H9 (cell line): ENCODE measurements at regions not wholly inside any gene's neighbourhood (a gene's known extent, or its start where the extent isn't known, plus 50 kb on each side); places are given as distances from the start of the nearest gene placed in this dataset.

ENCODE experiments used
- DNase-seq: peaks from one replicate; pipeline ENCODE4 v3.0.0-alpha.2; 2017
- H2AFZ ChIP-seq: one replicate; pipeline ENCODE4 v1.6.1; 2013; ENCODE audit warnings: mild to moderate bottlenecking, low read length, control low read depth, moderate library complexity
- H2AK5ac ChIP-seq: 2 replicates; pipeline ENCODE4 v1.6.1; 2013; ENCODE audit warnings: low read length, control low read depth, mixed read lengths; ENCODE audit not compliant: insufficient read length
- H2BK120ac ChIP-seq: one replicate; pipeline ENCODE4 v1.6.1; 2013; ENCODE audit warnings: low read depth, mild to moderate bottlenecking, low read length, control low read depth, inconsistent platforms; ENCODE audit not compliant: poor library complexity, severe bottlenecking
- H2BK12ac ChIP-seq: 2 replicates; pipeline ENCODE4 v1.6.1; 2013; ENCODE audit warnings: low read length, control low read depth, mixed read lengths, low read depth; ENCODE audit not compliant: insufficient read length
- H2BK15ac ChIP-seq: 2 replicates; pipeline ENCODE4 v1.6.1; 2013; ENCODE audit warnings: low read depth, low read length, control low read depth
- H2BK20ac ChIP-seq: one replicate; pipeline ENCODE4 v1.6.1; 2013; ENCODE audit warnings: low read depth, mild to moderate bottlenecking, low read length, control low read depth, inconsistent platforms; ENCODE audit not compliant: poor library complexity, severe bottlenecking
- H2BK5ac ChIP-seq: 2 replicates; pipeline ENCODE4 v1.6.1; 2013; ENCODE audit warnings: low read length, control low read depth, mixed read lengths; ENCODE audit not compliant: insufficient read length
- H3K14ac ChIP-seq: 2 replicates; pipeline ENCODE4 v1.6.1; 2013; ENCODE audit warnings: low read length, control low read depth; ENCODE audit not compliant: insufficient read depth
- H3K18ac ChIP-seq: 2 replicates; pipeline ENCODE4 v1.6.1; 2013; ENCODE audit warnings: low read depth, mild to moderate bottlenecking, mixed read lengths, low read length, control low read depth; ENCODE audit not compliant: insufficient read length
- H3K23ac ChIP-seq: 2 replicates; pipeline ENCODE4 v1.6.1; 2013; ENCODE audit warnings: low read length, control low read depth, mixed read lengths, low read depth; ENCODE audit not compliant: insufficient read length
- H3K23me2 ChIP-seq: 2 replicates; pipeline ENCODE4 v1.6.1; 2013; ENCODE audit warnings: low read depth, mild to moderate bottlenecking, mixed read lengths, low read length, control low read depth; ENCODE audit not compliant: insufficient read length, poor library complexity, severe bottlenecking
- H3K27ac ChIP-seq: 2 replicates; pipeline ENCODE4 v1.5.1; 2013; ENCODE audit warnings: low read length, control low read depth, mixed read lengths, low read depth; ENCODE audit not compliant: insufficient read length
- H3K27me3 ChIP-seq: 2 replicates; pipeline ENCODE4 v1.6.1; 2013; ENCODE audit warnings: low read length, control low read depth, inconsistent platforms; ENCODE audit not compliant: insufficient read depth
- H3K4ac ChIP-seq: 2 replicates; pipeline ENCODE4 v1.6.1; 2013; ENCODE audit warnings: low read depth, mild to moderate bottlenecking, control low read depth, inconsistent platforms, low read length, moderate library complexity
- H3K4me1 ChIP-seq: 2 replicates; pipeline ENCODE4 v1.6.1; 2013; ENCODE audit warnings: low read length, control low read depth, inconsistent platforms; ENCODE audit not compliant: insufficient read depth
- H3K4me2 ChIP-seq: 2 replicates; pipeline ENCODE4 v1.6.1; 2013; ENCODE audit warnings: low read length, control low read depth, mixed read lengths; ENCODE audit not compliant: insufficient read length, insufficient read depth
- H3K56ac ChIP-seq: 2 replicates; pipeline ENCODE4 v1.6.1; 2013; ENCODE audit warnings: low read depth, mild to moderate bottlenecking, mixed read lengths, low read length, control low read depth; ENCODE audit not compliant: insufficient read length
- H3K79me1 ChIP-seq: 2 replicates; pipeline ENCODE4 v1.6.1; 2013; ENCODE audit warnings: low read depth, mild to moderate bottlenecking, moderate library complexity, low read length, control low read depth, inconsistent platforms; ENCODE audit not compliant: insufficient read depth, poor library complexity, severe bottlenecking
- H3K79me2 ChIP-seq: 2 replicates; pipeline ENCODE4 v1.6.1; 2013; ENCODE audit warnings: low read length, control low read depth, inconsistent platforms; ENCODE audit not compliant: insufficient read depth
- H3K9ac ChIP-seq: 2 replicates; pipeline ENCODE4 v1.6.1; 2013; ENCODE audit warnings: low read length, control low read depth, mixed read lengths; ENCODE audit not compliant: insufficient read length; ENCODE audit errors: extremely low read depth
- H3K9me3 ChIP-seq: one replicate; pipeline ENCODE4 v1.6.1; 2013; ENCODE audit warnings: low read depth, low read length, inconsistent platforms; ENCODE audit not compliant: control insufficient read depth
- H3T11ph ChIP-seq: one replicate; pipeline ENCODE4 v1.6.1; 2013; ENCODE audit warnings: mild to moderate bottlenecking, low read length, control low read depth, inconsistent platforms
- H4K20me1 ChIP-seq: one replicate; pipeline ENCODE4 v1.6.1; 2013; ENCODE audit not compliant: control insufficient read depth, insufficient read length, insufficient read depth
- H4K5ac ChIP-seq: 2 replicates; pipeline ENCODE4 v1.6.1; 2013; ENCODE audit warnings: low read depth, mild to moderate bottlenecking, mixed read lengths, low read length, control low read depth; ENCODE audit not compliant: insufficient read length
- H4K8ac ChIP-seq: replicated peaks from 2 replicates; pipeline ENCODE4 v1.6.1; 2013; ENCODE audit warnings: low read length, control low read depth, mixed read lengths, low read depth; ENCODE audit not compliant: insufficient read length
- H4K91ac ChIP-seq: 2 replicates; pipeline ENCODE4 v1.6.1; 2013; ENCODE audit warnings: low read depth, mild to moderate bottlenecking, moderate library complexity, mixed read lengths, low read length, control low read depth; ENCODE audit not compliant: insufficient read length
- H3K27ac Mint-ChIP-seq, 3 experiments: 2 replicates in 2 of 3; 3 replicates in 1 of 3; pipeline ENCODE4 v1.8.0; 2020 to 2021; ENCODE audit warnings: mixed read lengths in 3 of 3, mild to moderate bottlenecking in 1 of 3, moderate library complexity in 1 of 3
- H3K27me3 Mint-ChIP-seq: 2 replicates; pipeline ENCODE4 v1.8.0; 2021; ENCODE audit warnings: low read depth, mild to moderate bottlenecking, moderate library complexity, mixed read lengths
- H3K36me3 Mint-ChIP-seq, 3 experiments: 2 replicates in 2 of 3; 3 replicates in 1 of 3; pipeline ENCODE4 v1.8.0; 2020 to 2021; ENCODE audit warnings: low read depth in 3 of 3, mixed read lengths in 3 of 3; ENCODE audit not compliant: insufficient read depth in 1 of 3
- H3K4me1 Mint-ChIP-seq, 2 experiments: 2 replicates each; pipeline ENCODE4 v1.8.0; 2020; ENCODE audit warnings: mixed read lengths in 2 of 2
- H3K4me3 Mint-ChIP-seq, 2 experiments: 2 replicates in 1 of 2; 3 replicates in 1 of 2; pipeline ENCODE4 v1.8.0; 2020 to 2021; ENCODE audit warnings: mild to moderate bottlenecking in 2 of 2, mixed read lengths in 2 of 2, moderate library complexity in 1 of 2
- H3K9me3 Mint-ChIP-seq, 2 experiments: 2 replicates in 1 of 2; 3 replicates in 1 of 2; pipeline ENCODE4 v1.8.0; 2020; ENCODE audit warnings: mild to moderate bottlenecking in 2 of 2, mixed read lengths in 2 of 2, moderate library complexity in 1 of 2
- WGBS: extraction: QIAGEN DNeasy Blood & Tissue Kit; methylation state at CpG from one replicate; pipeline ENCODE4 v1.1.7; 2013; ENCODE audit warnings: missing lambda C conversion rate, low lambda C conversion rate, mixed read lengths; ENCODE audit not compliant: insufficient read length; ENCODE audit errors: extremely low coverage; 5-methylcytosine and 5-hydroxymethylcytosine counted together
- TF ChIP-seq, protein P1 (sequence below): fragments of 200-600 bp; sonication (generic); conservative IDR thresholded peaks from 3 replicates; pipeline ENCODE4 v1.8.0; 2021; ENCODE audit warnings: antibody characterized with exemption, mild to moderate bottlenecking

- no peak for DNase-seq
- no CpG with 5 or more reads among the region's 5 CpGs for WGBS
- Histone ChIP-seq H3K27me3 (no peaks in the 10 kb centered on the region), H2AK5ac (no peak overlapping the region), H4K91ac (no peak overlapping the region), H2BK5ac (no peak overlapping the region), H3K27ac (no peak overlapping the region), H2BK20ac (no peak overlapping the region), H3K9ac (no peak overlapping the region), H3K56ac (no peak overlapping the region), H4K8ac (no peak overlapping the region), H3K23me2 (no peaks in the 10 kb centered on the region), H4K20me1 (no peaks in the 10 kb centered on the region), H3K79me2 (no peaks in the 10 kb centered on the region), H3K4ac (no peak overlapping the region), H4K5ac (no peak overlapping the region), H3K9me3 (no peaks in the 10 kb centered on the region), H2AFZ (no peak overlapping the region), H3K23ac (no peak overlapping the region), H3K4me2 (no peak overlapping the region), H3K79me1 (no peaks in the 10 kb centered on the region), H3K14ac (no peak overlapping the region), H2BK12ac (no peak overlapping the region), H2BK15ac (no peak overlapping the region), H2BK120ac (no peak overlapping the region), H3T11ph (no peak overlapping the region), H3K18ac (no peak overlapping the region), H3K4me1 (no peaks in the 10 kb centered on the region)
- Mint-ChIP-seq H3K27ac (no peak overlapping the region), H3K36me3 (peaks cover 0 to 9% (median 3%) of the 10 kb centered on the region in 3 experiments; a peak in 2 of 7 replicates), H3K4me3 (no peak overlapping the region), H3K27me3 (0 out of 2 replicates have a peak, but pooled peaks cover 2% of the 10 kb centered on the region), H3K4me1 (peaks cover 3 to 10% of the 10 kb centered on the region in 2 experiments; a peak in 3 of 4 replicates), H3K9me3 (peaks cover 7 to 8% of the 10 kb centered on the region in 2 experiments; a peak in 3 of 5 replicates)
- TF ChIP-seq, protein P1, sequence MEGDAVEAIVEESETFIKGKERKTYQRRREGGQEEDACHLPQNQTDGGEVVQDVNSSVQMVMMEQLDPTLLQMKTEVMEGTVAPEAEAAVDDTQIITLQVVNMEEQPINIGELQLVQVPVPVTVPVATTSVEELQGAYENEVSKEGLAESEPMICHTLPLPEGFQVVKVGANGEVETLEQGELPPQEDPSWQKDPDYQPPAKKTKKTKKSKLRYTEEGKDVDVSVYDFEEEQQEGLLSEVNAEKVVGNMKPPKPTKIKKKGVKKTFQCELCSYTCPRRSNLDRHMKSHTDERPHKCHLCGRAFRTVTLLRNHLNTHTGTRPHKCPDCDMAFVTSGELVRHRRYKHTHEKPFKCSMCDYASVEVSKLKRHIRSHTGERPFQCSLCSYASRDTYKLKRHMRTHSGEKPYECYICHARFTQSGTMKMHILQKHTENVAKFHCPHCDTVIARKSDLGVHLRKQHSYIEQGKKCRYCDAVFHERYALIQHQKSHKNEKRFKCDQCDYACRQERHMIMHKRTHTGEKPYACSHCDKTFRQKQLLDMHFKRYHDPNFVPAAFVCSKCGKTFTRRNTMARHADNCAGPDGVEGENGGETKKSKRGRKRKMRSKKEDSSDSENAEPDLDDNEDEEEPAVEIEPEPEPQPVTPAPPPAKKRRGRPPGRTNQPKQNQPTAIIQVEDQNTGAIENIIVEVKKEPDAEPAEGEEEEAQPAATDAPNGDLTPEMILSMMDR = no peak
These were observed 184.3 kb downstream of the FGFR2 start for GRCh38 chr10:121413951-121414350.
